SK-N-MC (cell line): ENCODE measurements at regions not wholly inside any gene's neighbourhood (a gene's known extent, or its start where the extent isn't known, plus 50 kb on each side); places are given as distances from the start of the nearest gene placed in this dataset.

Experiments
- EZH2 ChIP-seq: fragments of 200-600 bp; sonication (generic); IDR thresholded peaks from one replicate; pipeline ENCODE4 v1.6.1; 2017; ENCODE audit warnings: antibody characterized with exemption
- POLR2AphosphoS5 ChIP-seq: IDR thresholded peaks from 2 replicates; pipeline ENCODE4 v1.6.1; 2012; ENCODE audit warnings: mild to moderate bottlenecking, low read depth, low read length, borderline replicate concordance

- TF ChIP-seq POLR2AphosphoS5 (no peak), EZH2 (no peak)
These were observed 51.9 kb upstream of the SPATA13 start for GRCh38 chr13:24108615-24108965.
